Jurkat, Clone E6-1 (cell line): ENCODE measurements at regions not wholly inside any gene's neighbourhood (a gene's known extent, or its start where the extent isn't known, plus 50 kb on each side); places are given as distances from the start of the nearest gene placed in this dataset.
"Not testable (repeated sequence)": the region's sequence is repeated elsewhere in the genome, so short reads cannot be mapped to it uniquely, and the experiment has no call there.

Experiments
- DNase-seq: peaks from one replicate; pipeline ENCODE4 v3.0.0-alpha.2; 2011; ENCODE audit warnings: low read depth, low spot score
- H3K4me3 ChIP-seq: 2 replicates; pipeline ENCODE4 v1.5.1; 2011; ENCODE audit warnings: mild to moderate bottlenecking, low read length, control low read depth, moderate library complexity

GRCh38 chr13:74576420-74576819 is 442.2 kb upstream of the KLF12 start:
- H3K4me3 ChIP-seq: no peak overlapping the region
- no peak for DNase-seq

DNA sequence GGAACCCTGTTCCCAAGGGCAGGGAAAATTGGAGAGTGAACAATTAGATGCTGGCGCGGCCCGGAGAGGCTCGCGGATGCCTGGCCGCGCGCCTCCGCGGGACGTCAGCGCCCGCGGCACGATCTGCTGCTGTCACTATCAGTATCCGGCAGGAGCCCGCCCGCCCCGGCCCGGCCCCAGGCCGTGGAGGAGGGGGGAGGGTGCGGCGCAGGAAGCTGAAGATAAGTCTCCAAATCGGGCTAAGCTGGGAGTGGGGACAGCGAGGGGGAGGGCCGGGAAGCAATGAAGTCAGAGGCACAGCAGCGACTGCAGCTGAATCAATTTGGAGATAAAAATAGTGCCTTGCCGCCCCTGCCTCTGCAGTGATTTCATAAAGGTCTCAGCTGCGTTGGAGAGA is 441.5 kb upstream of the KLF12 start:
- no peak for DNase-seq
- no peak overlapping the region for H3K4me3 ChIP-seq

DNA sequence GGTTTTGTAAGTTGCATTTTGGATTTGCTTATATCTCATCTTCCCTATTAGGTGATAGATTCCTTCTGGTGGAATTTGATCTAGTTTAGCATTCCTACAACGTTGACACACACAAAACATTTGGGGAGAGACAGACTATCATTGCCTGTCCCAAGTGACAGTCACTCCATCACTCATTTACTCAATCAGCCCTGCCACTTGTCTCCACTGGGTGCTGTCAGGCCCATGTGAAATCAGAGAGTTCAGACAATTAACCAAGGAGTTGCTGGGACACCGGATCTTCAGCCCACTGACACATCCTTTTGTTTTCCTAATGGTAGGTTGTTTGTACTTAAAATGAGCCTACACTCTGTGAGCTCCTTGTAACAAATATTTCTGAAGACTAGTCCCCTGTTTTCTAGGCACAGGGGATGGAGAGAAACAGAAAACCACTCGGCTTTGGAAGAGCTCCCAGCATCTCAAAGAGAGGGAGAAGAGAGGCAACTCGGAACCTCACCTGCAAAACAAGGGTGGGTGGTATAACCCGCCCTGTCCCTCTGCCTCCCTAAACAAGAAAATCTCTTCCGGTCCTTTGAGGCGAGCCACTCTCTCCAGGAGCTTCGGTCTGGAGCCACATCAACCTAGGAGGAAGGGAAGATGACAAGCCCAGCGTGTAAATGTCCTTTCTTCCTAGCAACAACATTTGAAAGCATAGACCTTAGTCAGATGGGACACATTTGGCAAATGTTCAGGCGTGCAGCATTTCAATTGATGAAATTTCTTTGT is 440.9 kb upstream of the KLF12 start:
- no peak for DNase-seq
- no peak overlapping the region for H3K4me3 ChIP-seq

DNA sequence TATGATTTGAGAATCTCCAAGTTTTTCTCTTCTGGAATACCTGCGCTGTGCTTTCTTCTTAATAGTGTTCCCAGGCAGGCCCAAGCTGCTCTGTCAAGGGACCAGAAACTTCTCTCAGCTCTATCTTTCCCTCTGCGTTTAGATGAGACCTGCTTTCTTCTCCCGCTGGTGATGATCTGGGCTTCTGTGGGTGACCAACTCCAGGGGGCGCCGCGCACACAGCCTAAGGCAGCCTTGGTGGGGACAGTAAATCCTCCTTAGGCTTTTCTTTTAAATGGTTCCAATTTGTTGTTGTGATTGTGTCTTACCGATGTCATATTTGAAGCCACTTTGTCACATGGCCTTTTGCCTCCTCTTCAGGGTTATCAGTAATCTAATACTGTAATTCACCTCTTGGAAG is 439.4 kb upstream of the KLF12 start:
- DNase-seq: no peak

DNA sequence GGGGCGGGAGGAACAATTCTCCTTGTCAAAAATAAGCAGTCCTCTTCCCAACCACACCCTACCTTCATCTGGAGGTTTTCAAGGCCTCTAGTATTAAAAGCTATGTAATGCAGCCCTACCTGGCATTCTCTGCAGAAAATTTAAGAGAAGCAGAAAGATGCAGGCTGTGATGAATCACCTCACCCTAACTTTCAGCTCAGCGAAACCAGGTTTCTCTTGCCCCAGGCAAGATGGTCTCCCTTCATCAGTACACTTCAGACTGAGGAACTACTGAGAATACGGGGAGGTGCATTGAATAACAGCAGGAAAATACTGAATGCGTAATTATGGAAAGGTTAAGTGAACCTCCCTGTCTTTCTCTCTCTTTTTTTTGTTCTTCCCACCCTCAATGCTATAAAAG is 437.6 kb upstream of the KLF12 start:
- DNase-seq: no peak

More for the DNA sequence above, 439.4 kb upstream of the KLF12 start:
- no peak overlapping the region for H3K4me3 ChIP-seq

GRCh38 chr13:74570834-74571233 is 436.6 kb upstream of the KLF12 start:
- H3K4me3 ChIP-seq: no peak overlapping the region
- no peak for DNase-seq

More for the DNA sequence above, 437.6 kb upstream of the KLF12 start:
- H3K4me3 ChIP-seq: no peak overlapping the region

- no peak for DNase-seq
- no peak overlapping the region for H3K4me3 ChIP-seq
Measured at GRCh38 chr13:74570046-74570445, 435.8 kb upstream of the KLF12 start.

GRCh38 chr13:74569251-74569650 is 435.0 kb upstream of the KLF12 start:
- no peak overlapping the region for H3K4me3 ChIP-seq
- DNase-seq: no peak

GRCh38 chr13:74567485-74567884 is 433.3 kb upstream of the KLF12 start:
- no peak overlapping the region for H3K4me3 ChIP-seq
- DNase-seq: no peak

DNA sequence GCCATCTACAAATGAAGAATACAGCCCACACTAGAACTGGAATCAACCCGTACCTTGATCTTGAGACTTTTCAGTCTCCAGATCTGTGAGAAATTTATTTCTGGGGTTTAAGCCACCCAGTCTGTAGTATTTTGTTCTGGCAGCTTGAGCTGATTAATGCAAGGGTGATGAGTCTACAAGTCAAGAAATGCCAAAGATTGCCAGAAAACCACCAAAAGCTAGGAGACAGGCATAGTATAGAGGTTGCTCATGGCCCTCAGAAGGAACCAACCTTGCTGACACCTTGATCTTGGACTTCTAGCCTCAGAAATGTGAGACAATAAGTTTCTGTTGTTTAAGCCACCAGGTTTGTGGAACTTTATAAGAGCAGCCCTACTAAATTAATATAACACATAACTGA is 428.2 kb upstream of the KLF12 start:
- DNase-seq: no peak
- no peak overlapping the region for H3K4me3 ChIP-seq

GRCh38 chr13:74561155-74561554 is 427.0 kb upstream of the KLF12 start:
- no peak overlapping the region for H3K4me3 ChIP-seq
- no peak for DNase-seq

DNA sequence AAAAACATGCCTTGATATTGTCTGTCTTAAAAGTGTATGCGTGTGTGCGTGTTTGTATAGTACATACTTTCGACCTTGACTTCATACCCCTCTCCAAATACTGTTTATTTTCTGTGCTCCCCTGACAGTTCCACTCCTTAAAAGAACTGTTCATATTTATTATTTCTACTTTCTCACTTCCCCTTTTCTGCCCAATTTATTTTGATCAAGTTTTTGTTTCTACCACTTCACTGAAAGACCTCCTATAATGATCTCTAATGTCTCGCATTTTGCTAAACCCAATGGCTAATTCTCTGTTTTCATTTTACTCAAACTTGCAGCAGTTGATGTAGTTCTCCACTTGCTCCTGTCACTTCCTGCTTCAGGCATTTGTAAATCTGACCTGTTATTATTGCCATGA is 426.1 kb upstream of the KLF12 start:
- no peak for DNase-seq
- H3K4me3 ChIP-seq: no peak overlapping the region

- no peak for DNase-seq
- no peak overlapping the region for H3K4me3 ChIP-seq
Measured at GRCh38 chr13:74557870-74558269, 423.7 kb upstream of the KLF12 start.

DNA sequence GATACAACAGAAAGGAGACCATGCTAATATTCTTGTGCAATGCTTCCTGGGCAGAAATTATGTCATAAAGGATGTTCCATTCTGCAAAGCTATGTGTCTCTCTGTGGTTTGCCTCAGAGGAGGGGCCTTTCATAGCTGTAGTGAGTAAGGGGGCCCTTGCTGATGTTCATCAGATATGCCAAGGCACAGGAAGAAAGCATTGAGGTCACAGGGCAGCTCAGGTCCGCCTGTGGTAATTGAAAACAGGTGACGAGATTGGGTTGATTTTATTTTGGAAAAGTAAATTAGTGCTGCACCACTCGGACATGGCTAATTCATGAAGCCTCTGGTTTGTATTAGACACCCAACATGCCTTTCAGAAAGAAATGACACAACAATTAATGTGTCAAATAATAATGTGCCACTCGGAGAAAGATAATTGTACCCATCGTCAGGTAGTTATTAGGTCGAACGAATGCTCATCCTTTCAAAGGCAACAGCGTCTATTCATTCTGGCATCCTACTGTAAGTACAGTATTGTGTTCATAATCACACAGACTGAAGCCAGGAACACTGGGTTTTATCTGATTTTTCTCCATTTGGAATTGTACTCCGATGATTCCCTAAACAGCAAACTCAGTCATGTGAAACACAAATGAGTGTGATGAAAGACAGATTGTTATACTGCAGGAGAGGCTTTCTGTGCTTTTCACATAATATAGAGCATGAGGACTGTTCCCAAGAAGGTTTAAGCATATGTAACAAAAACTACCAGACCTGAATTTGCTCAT is 421.6 kb upstream of the KLF12 start:
- DNase-seq: no peak

DNA sequence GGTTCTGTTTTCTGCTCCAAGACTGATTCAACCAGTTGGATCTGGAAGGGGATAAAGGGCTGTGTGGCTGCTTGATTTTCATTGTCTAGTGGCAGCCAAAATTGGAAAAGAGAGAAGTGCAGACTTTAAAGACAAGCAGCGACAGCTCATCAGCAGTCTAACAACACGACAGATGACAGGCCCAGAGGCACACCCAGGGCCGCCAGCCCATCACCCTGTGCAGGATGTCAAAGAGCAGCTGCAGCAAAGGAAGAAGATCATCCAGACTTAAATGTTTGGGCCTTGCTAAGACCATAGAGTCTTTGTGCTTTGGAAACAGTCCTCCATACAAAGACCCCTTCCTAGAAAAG is 421.0 kb upstream of the KLF12 start:
- no peak for DNase-seq
- no peak overlapping the region for H3K4me3 ChIP-seq

More for the DNA sequence above, 421.6 kb upstream of the KLF12 start:
- H3K4me3 ChIP-seq: no peak overlapping the region

DNA sequence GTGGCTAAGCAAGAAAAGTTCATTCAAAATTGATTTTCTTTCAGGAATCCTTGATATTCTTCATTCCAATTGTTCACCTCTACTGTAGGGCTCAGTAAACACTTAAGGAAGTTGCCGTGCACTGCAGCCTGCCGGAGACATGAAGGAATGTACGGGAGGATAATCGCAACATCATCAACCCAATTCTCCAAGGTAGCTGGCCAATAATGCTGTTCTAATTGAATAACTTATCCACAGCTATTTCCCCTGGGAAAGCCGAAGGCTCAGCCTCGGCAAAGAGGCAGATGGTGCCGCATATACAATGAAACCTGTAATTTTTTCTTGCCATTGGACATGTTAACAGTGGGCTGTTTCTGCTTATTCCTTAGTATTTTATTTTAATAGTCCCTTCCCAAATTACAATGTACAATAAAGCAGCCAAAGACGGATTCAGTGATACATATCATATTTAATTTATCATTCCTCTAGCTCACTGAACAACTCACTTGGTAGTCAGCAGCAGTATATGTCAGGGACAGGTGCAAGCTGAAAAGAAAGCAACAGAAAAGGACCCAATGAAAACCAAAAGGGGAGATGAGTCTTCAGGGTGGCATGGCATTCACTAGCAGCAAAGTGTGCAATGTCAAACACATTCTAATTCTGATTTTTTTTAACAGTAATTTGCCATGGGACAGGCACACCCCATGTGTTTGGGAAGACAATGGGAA is 420.5 kb upstream of the KLF12 start:
- H3K4me3 ChIP-seq: no peak overlapping the region
- no peak for DNase-seq

GRCh38 chr13:74550039-74550438 is 415.8 kb upstream of the KLF12 start:
- H3K4me3 ChIP-seq: no peak overlapping the region
- DNase-seq: peak; percentile 59

DNA sequence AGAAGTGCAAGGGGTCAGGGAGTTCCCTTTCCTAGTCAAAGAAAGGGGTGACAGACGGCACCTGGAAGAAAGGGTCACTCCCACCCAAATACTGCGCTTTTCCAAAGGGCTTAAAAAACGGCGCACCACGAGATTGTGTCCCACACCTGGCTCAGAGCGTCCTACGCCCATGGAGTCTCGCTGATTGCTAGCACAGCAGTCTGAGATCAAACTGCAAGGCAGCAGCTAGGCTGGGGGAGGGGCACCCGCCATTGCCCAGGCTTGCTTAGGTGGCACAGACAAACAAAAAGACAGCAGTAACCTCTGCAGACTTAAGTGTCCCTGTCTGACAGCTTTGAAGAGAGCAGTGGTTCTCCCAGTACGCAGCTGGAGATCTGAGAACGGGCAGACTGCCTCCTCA is 402.4 kb upstream of the KLF12 start:
- DNase-seq, H3K4me3 ChIP-seq: not testable (repeated sequence)

GRCh38 chr13:74533226-74533625 is 399.0 kb upstream of the KLF12 start:
- H3K4me3 ChIP-seq: no peak overlapping the region
- DNase-seq: no peak

GRCh38 chr13:74530011-74530410 is 395.8 kb upstream of the KLF12 start:
- no peak overlapping the region for H3K4me3 ChIP-seq
- DNase-seq: no peak
